SK-N-SH (cell line): ENCODE measurements at regions not wholly inside any gene's neighbourhood (a gene's known extent, or its start where the extent isn't known, plus 50 kb on each side); places are given as distances from the start of the nearest gene placed in this dataset.

Source experiments
- CTCF ChIP-seq: fragments of 200-600 bp; sonication (generic); IDR thresholded peaks from 2 replicates; pipeline ENCODE4 v1.6.1; 2017; ENCODE audit warnings: antibody characterized with exemption, mild to moderate bottlenecking, moderate library complexity
- FOXM1 ChIP-seq: IDR thresholded peaks from 2 replicates; pipeline ENCODE4 v1.4.0; 2012; ENCODE audit warnings: low read depth, mild to moderate bottlenecking
- MAX ChIP-seq: IDR thresholded peaks from 2 replicates; pipeline ENCODE4 v1.4.0; 2012; ENCODE audit warnings: low read depth
- MXI1 ChIP-seq: IDR thresholded peaks from 2 replicates; pipeline ENCODE4 v1.6.1; 2012; ENCODE audit warnings: mild to moderate bottlenecking, low read depth, low read length, improper control_type of control experiment
- NRF1 ChIP-seq: IDR thresholded peaks from 2 replicates; pipeline ENCODE4 v1.6.1; 2012; ENCODE audit warnings: low read depth, mild to moderate bottlenecking, low read length
- POLR2AphosphoS5 ChIP-seq: IDR thresholded peaks from 2 replicates; pipeline ENCODE4 v1.6.1; 2012; ENCODE audit warnings: low read depth, low read length
- RAD21 ChIP-seq: IDR thresholded peaks from 2 replicates; pipeline ENCODE4 v1.6.1; 2012; ENCODE audit warnings: mild to moderate bottlenecking, low read length
- SMC3 ChIP-seq: IDR thresholded peaks from 2 replicates; pipeline ENCODE4 v1.6.1; 2012; ENCODE audit warnings: low read depth, low read length, improper control_type of control experiment
- USF2 ChIP-seq: fragments of 150-350 bp; IDR thresholded peaks from 2 replicates; pipeline ENCODE4 v1.6.1; 2017; ENCODE audit warnings: antibody characterized with exemption, low read length, low read depth, borderline replicate concordance
- YY1 ChIP-seq: IDR thresholded peaks from 2 replicates; pipeline ENCODE4 v1.4.0; 2012; ENCODE audit warnings: low read depth, mild to moderate bottlenecking
- ZBTB33 ChIP-seq: IDR thresholded peaks from 2 replicates; pipeline ENCODE4 v1.4.0; 2012; ENCODE audit warnings: low read depth, borderline replicate concordance

GRCh38 chr5:98723061-98723460 is 50.4 kb upstream of the RGMB start:
- TF ChIP-seq CTCF (no peak), POLR2AphosphoS5 (no peak), USF2 (no peak), FOXM1 (no peak), YY1 (no peak), ZBTB33 (no peak), MAX (no peak), MXI1 (no peak), NRF1 (no peak), SMC3 (no peak), RAD21 (no peak)
